ENCODE measurements at regions not wholly inside any gene's neighbourhood (a gene's known extent, or its start where the extent isn't known, plus 50 kb on each side); places are given as distances from the start of the nearest gene placed in this dataset.

DNA sequence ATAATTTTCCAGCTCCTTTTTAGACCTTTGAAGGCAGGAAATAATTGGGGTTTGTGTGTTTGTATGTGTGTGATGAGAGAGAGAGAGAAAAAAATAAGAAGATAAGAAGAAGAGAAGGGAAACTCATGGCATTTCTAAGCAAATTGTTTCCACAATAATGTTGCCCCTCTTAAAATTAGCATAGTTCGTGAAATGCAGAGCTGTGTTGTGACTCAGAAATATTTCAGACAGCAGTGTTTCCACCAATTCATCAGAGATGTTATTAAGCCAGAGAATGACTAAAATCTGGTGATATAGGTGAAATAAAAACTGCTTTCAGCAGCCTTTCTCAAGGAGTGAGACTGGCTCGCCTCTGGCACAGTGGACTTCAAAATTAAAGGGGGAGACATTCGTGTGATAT, 65.9 kb upstream of the ARHGAP5 start:
- TF ChIP-seq POLR2A (IDR thresholded peaks at IDR 0.05) (no peak), CTCF (IDR thresholded peaks at IDR 0.05) (no peak)

Measured in heart left ventricle (tissue), 13 donors.